Neutrophil (primary cell): ENCODE measurements at regions not wholly inside any gene's neighbourhood (a gene's known extent, or its start where the extent isn't known, plus 50 kb on each side); places are given as distances from the start of the nearest gene placed in this dataset.

ENCODE experiments used
- H3K27ac ChIP-seq: fragments of 200-600 bp; sonication (generic); 2 replicates; pipeline ENCODE4 v1.5.1; 2016; ENCODE audit warnings: mild to moderate bottlenecking, moderate library complexity
- H3K27me3 ChIP-seq: fragments of 200-600 bp; sonication (generic); 2 replicates; pipeline ENCODE4 v1.6.0; 2016; ENCODE audit warnings: mild to moderate bottlenecking
- H3K36me3 ChIP-seq: fragments of 200-600 bp; sonication (generic); 2 replicates; pipeline ENCODE4 v1.5.1; 2017
- H3K4me1 ChIP-seq, 2 experiments: fragments of 200-600 bp in 1 of 2; sonication (generic) in 1 of 2; 1 replicate in 1 of 2; 2 replicates in 1 of 2; pipeline versions ENCODE4 v1.5.1 to v1.6.1; 2013 to 2016; ENCODE audit warnings: low read depth in 1 of 2, low read length in 1 of 2, mild to moderate bottlenecking in 1 of 2, moderate library complexity in 1 of 2; ENCODE audit not compliant: control insufficient read depth in 1 of 2, insufficient read depth in 1 of 2
- H3K4me3 ChIP-seq, 2 experiments: fragments of 200-600 bp in 1 of 2; sonication (generic) in 1 of 2; 1 replicate in 1 of 2; 2 replicates in 1 of 2; pipeline ENCODE4 v1.5.1; 2013 to 2016; ENCODE audit warnings: low read depth in 1 of 2, low read length in 1 of 2, mild to moderate bottlenecking in 1 of 2, moderate library complexity in 1 of 2
- H3K9me3 ChIP-seq: fragments of 200-600 bp; sonication (generic); 2 replicates; pipeline ENCODE4 v1.5.1; 2016
- CTCF ChIP-seq: fragments of 200-600 bp; sonication (generic); IDR thresholded peaks from 2 replicates; pipeline ENCODE4 v1.5.1; 2016; ENCODE audit warnings: antibody characterized with exemption

GRCh38 chr1:199751962-199752687, 275.4 kb upstream of the NR5A2 start:
- Histone ChIP-seq H3K27me3 (no peaks in the 10 kb centered on the region), H3K36me3 (no peaks in the 10 kb centered on the region), H3K9me3 (no peaks in the 10 kb centered on the region), H3K4me3 (no peak overlapping the region), H3K27ac (no peak overlapping the region), H3K4me1 (peaks cover 0 to 5% of the 10 kb centered on the region in 2 experiments)
- no peak for TF ChIP-seq CTCF

GRCh38 chr1:199752688-199753027, 274.9 kb upstream of the NR5A2 start:
- Histone ChIP-seq H3K27ac (no peak overlapping the region), H3K27me3 (no peaks in the 10 kb centered on the region), H3K9me3 (no peaks in the 10 kb centered on the region), H3K36me3 (no peaks in the 10 kb centered on the region), H3K4me3 (no peak overlapping the region), H3K4me1 (peaks cover 0 to 5% of the 10 kb centered on the region in 2 experiments)
- no peak for TF ChIP-seq CTCF

- no peak overlapping the region for H3K4me3 ChIP-seq
- no peak overlapping the region for H3K27ac ChIP-seq
- H3K4me1 ChIP-seq: peaks cover 0 to 5% of the 10 kb centered on the region in 2 experiments
- no peaks in the 10 kb centered on the region for H3K36me3 ChIP-seq
- H3K27me3 ChIP-seq: no peaks in the 10 kb centered on the region
- H3K9me3 ChIP-seq: no peaks in the 10 kb centered on the region
- no peak for TF ChIP-seq CTCF
These were observed 274.0 kb upstream of the NR5A2 start for GRCh38 chr1:199753513-199753912.

- no peak overlapping the region for H3K27ac ChIP-seq
- H3K9me3 ChIP-seq: no peaks in the 10 kb centered on the region
- TF ChIP-seq CTCF: no peak
- no peaks in the 10 kb centered on the region for H3K27me3 ChIP-seq
- H3K36me3 ChIP-seq: no peaks in the 10 kb centered on the region
- H3K4me1 ChIP-seq: peaks cover 0 to 5% of the 10 kb centered on the region in 2 experiments
- H3K4me3 ChIP-seq: no peak overlapping the region
These were observed 271.4 kb upstream of the NR5A2 start for GRCh38 chr1:199756066-199756465.

GRCh38 chr1:199758626-199759255, 268.8 kb upstream of the NR5A2 start:
- Histone ChIP-seq H3K27me3 (no peaks in the 10 kb centered on the region), H3K4me1 (peaks cover 0 to 5% of the 10 kb centered on the region in 2 experiments), H3K4me3 (no peak overlapping the region), H3K27ac (no peak overlapping the region), H3K36me3 (no peaks in the 10 kb centered on the region), H3K9me3 (no peaks in the 10 kb centered on the region)
- no peak for TF ChIP-seq CTCF
